NCI-H2029 (cell line): ENCODE measurements at regions not wholly inside any gene's neighbourhood (a gene's known extent, or its start where the extent isn't known, plus 50 kb on each side); places are given as distances from the start of the nearest gene placed in this dataset.

Experiments
- DNase-seq: peaks from one replicate; lab custom pipeline; 2025; lab: John Stamatoyannopoulos, UW

GRCh38 chr18:24827501-24827900 is 367.1 kb downstream of the HRH4 start:
- DNase-seq, result no peak

- no peak for DNase-seq
These were observed 370.6 kb downstream of the HRH4 start for GRCh38 chr18:24831081-24831480.

- DNase-seq, result no peak
These were observed 371.6 kb downstream of the HRH4 start for GRCh38 chr18:24831871-24832665.

- no peak for DNase-seq
These were observed 375.3 kb downstream of the HRH4 start for GRCh38 chr18:24835751-24836150.

- DNase-seq, result no peak
These were observed 376.6 kb downstream of the HRH4 start for GRCh38 chr18:24837066-24837465.

GRCh38 chr18:24840051-24840450 is 379.6 kb downstream of the HRH4 start:
- no peak for DNase-seq

- DNase-seq, result no peak
These were observed 380.2 kb downstream of the HRH4 start for GRCh38 chr18:24840640-24841039.

GRCh38 chr18:24841536-24841935 is 381.1 kb downstream of the HRH4 start:
- no peak for DNase-seq

GRCh38 chr18:24843123-24843522 is 382.7 kb downstream of the HRH4 start:
- no peak for DNase-seq

- no peak for DNase-seq
These were observed 385.7 kb downstream of the HRH4 start for GRCh38 chr18:24846138-24846537.

GRCh38 chr18:24850532-24850931 is 390.1 kb downstream of the HRH4 start:
- no peak for DNase-seq

- DNase-seq, result no peak
These were observed 392.6 kb downstream of the HRH4 start for GRCh38 chr18:24853076-24853475.

GRCh38 chr18:24860978-24861680 is 400.7 kb downstream of the HRH4 start:
- DNase-seq, result no peak

- DNase-seq, result no peak
These were observed 401.9 kb downstream of the HRH4 start for GRCh38 chr18:24862201-24862816.

- no peak for DNase-seq
These were observed 407.9 kb downstream of the HRH4 start for GRCh38 chr18:24868311-24868710.

- no peak for DNase-seq
These were observed 408.4 kb downstream of the HRH4 start for GRCh38 chr18:24868760-24869237.

GRCh38 chr18:24869285-24869684 is 408.8 kb downstream of the HRH4 start:
- DNase-seq, result no peak

GRCh38 chr18:24875286-24875685 is 414.8 kb downstream of the HRH4 start:
- no peak for DNase-seq

GRCh38 chr18:24875777-24876176 is 415.3 kb downstream of the HRH4 start:
- no peak for DNase-seq

GRCh38 chr18:24876266-24876665 is 415.8 kb downstream of the HRH4 start:
- no peak for DNase-seq

GRCh38 chr18:24877066-24877465 is 416.6 kb downstream of the HRH4 start:
- no peak for DNase-seq

- no peak for DNase-seq
These were observed 417.1 kb downstream of the HRH4 start for GRCh38 chr18:24877546-24877945.

- DNase-seq, result no peak
These were observed 417.9 kb downstream of the HRH4 start for GRCh38 chr18:24878289-24878688.
